Esophagus muscularis mucosa (tissue), 4 donors: ENCODE measurements at regions not wholly inside any gene's neighbourhood (a gene's known extent, or its start where the extent isn't known, plus 50 kb on each side); places are given as distances from the start of the nearest gene placed in this dataset.

ENCODE experiments used
- DNase-seq: peaks from one replicate; pipeline ENCODE4 v3.0.0-alpha.2; 2017; ENCODE audit errors: extremely low spot score
- H3K27ac ChIP-seq, 4 donors: fragments of 200-600 bp; sonication (generic); replicated peaks in 1 of 4; 1 replicate in 3 of 4; 2 replicates in 1 of 4; pipeline ENCODE4 v1.5.1; 2016 to 2019; ENCODE audit warnings: mild to moderate bottlenecking in 1 of 4
- H3K27me3 ChIP-seq, 4 donors: fragments of 200-600 bp; sonication (generic); one replicate each; pipeline versions ENCODE4 v1.5.1 to v1.6.0; 2016 to 2019
- H3K36me3 ChIP-seq, 4 donors: fragments of 200-600 bp; sonication (generic); one replicate each; pipeline ENCODE4 v1.5.1; 2016 to 2019
- H3K4me1 ChIP-seq, 4 donors: fragments of 200-600 bp; sonication (generic); one replicate each; pipeline ENCODE4 v1.5.1; 2016 to 2019
- H3K4me3 ChIP-seq, 4 donors: fragments of 200-600 bp; sonication (generic); 1 replicate in 2 of 4; 2 replicates in 2 of 4; pipeline ENCODE4 v1.5.1; 2016 to 2019; ENCODE audit warnings: mild to moderate bottlenecking in 4 of 4, moderate library complexity in 1 of 4
- H3K9me3 ChIP-seq, 4 donors: fragments of 200-600 bp; sonication (generic); 1 replicate in 3 of 4; 2 replicates in 1 of 4; pipeline ENCODE4 v1.5.1; 2016 to 2019
- CTCF ChIP-seq, 3 experiments: fragments of 200-600 bp in 2 of 3; fragments of 450-650 bp in 1 of 3; sonication (generic) in 2 of 3; IDR thresholded peaks; one replicate each; pipeline ENCODE4 v1.5.1; 2017 to 2019; ENCODE audit warnings: antibody characterized with exemption in 3 of 3, mild to moderate bottlenecking in 2 of 3, moderate library complexity in 1 of 3
- EP300 ChIP-seq: sonication (generic); formaldehyde crosslinking; IDR thresholded peaks from one replicate; pipeline ENCODE4 v1.6.1; 2017; ENCODE audit warnings: antibody characterized with exemption
- POLR2A ChIP-seq: fragments of 450-650 bp; IDR thresholded peaks from one replicate; pipeline ENCODE4 v1.6.1; 2017; ENCODE audit warnings: antibody characterized with exemption, moderate library complexity, mild to moderate bottlenecking, low read depth
- POLR2AphosphoS5 ChIP-seq, 2 donors: sonication (generic); formaldehyde crosslinking; IDR thresholded peaks; one replicate each; pipeline ENCODE4 v1.6.1; 2017; ENCODE audit warnings: antibody characterized with exemption in 2 of 2
- WGBS: methylation state at CpG from one replicate; pipeline ENCODE4 v1.1.5; 2018; 5-methylcytosine and 5-hydroxymethylcytosine counted together
- intact Hi-C: fragments of 100-400 bp; cut with DNase I; formaldehyde crosslinking; loops from one replicate; pipeline ENCODE4 v1.15.1; 2023

DNA sequence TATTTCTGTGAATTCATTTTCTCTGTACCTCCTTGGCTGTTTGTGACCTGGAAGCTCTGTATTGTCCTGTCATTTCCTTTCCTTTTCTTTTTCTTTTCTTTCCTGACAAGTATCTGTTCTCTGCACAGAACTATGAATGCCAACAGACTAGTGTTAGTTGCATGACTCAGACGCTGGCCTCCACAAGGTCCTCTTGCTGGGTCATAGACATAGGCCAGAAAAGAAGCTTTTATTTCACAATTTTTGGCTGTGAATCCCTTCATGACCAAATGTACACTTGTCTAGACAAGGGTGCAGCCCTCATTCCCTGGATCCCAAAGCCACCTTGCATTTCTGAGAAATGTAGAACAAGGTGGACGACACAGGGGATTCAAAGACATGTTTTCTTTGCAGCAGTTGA lies 104.1 kb upstream of the MTNR1B start:
- intact Hi-C loops = no loop called here
- H3K27ac ChIP-seq = no peak overlapping the region
- no peaks in the 10 kb centered on the region for H3K9me3 ChIP-seq
- no peak overlapping the region for H3K4me3 ChIP-seq
- TF ChIP-seq EP300 (no peak), POLR2AphosphoS5 (IDR thresholded peaks at IDR 0.05) (peak in 1 of 2 donors; percentile 24), CTCF (IDR thresholded peaks at IDR 0.05) (no peak), POLR2A (no peak)
- no peaks in the 10 kb centered on the region for H3K36me3 ChIP-seq
- WGBS = 48% methylated on average over 2 of the region's 2 CpGs
- no peak for DNase-seq
- H3K4me1 ChIP-seq = peaks cover 0 to 55% (median 49%) of the 10 kb centered on the region in 4 donors
- no peaks in the 10 kb centered on the region for H3K27me3 ChIP-seq

- no peak overlapping the region for H3K27ac ChIP-seq
- H3K4me3 ChIP-seq = no peak overlapping the region
- H3K36me3 ChIP-seq = no peaks in the 10 kb centered on the region
- H3K9me3 ChIP-seq = no peaks in the 10 kb centered on the region
- WGBS = 93% methylated on average over 10 of the region's 38 CpGs
- peaks cover 0 to 41% (median 37%) of the 10 kb centered on the region in 4 donors for H3K4me1 ChIP-seq
- DNase-seq = no peak
- no peaks in the 10 kb centered on the region for H3K27me3 ChIP-seq
- TF ChIP-seq POLR2AphosphoS5 (IDR thresholded peaks at IDR 0.05) = no peak
- no peak for TF ChIP-seq CTCF (IDR thresholded peaks at IDR 0.05)
- TF ChIP-seq POLR2A = no peak
- TF ChIP-seq EP300 = no peak
- intact Hi-C loops = no loop called here
These were observed 102.7 kb upstream of the MTNR1B start for GRCh38 chr11:92866679-92867282.

- no peaks in the 10 kb centered on the region for H3K9me3 ChIP-seq
- H3K36me3 ChIP-seq = no peaks in the 10 kb centered on the region
- no peak overlapping the region for H3K4me3 ChIP-seq
- 74% methylated on average over 9 of the region's 9 CpGs for WGBS
- no peak for DNase-seq
- H3K27me3 ChIP-seq = no peaks in the 10 kb centered on the region
- intact Hi-C loops = no loop called here
- TF ChIP-seq EP300 (no peak), POLR2AphosphoS5 (IDR thresholded peaks at IDR 0.05) (no peak), CTCF (IDR thresholded peaks at IDR 0.05) (no peak), POLR2A (no peak)
- H3K4me1 ChIP-seq = peaks cover 0 to 28% (median 25%) of the 10 kb centered on the region in 4 donors
- H3K27ac ChIP-seq = no peak overlapping the region
These were observed 101.4 kb upstream of the MTNR1B start for GRCh38 chr11:92867913-92868619.

- Histone ChIP-seq H3K4me1 (peaks cover 0 to 12% (median 9%) of the 10 kb centered on the region in 4 donors), H3K27ac (no peak overlapping the region), H3K27me3 (no peaks in the 10 kb centered on the region), H3K9me3 (no peaks in the 10 kb centered on the region), H3K36me3 (no peaks in the 10 kb centered on the region), H3K4me3 (no peak overlapping the region)
- DNase-seq = no peak
- intact Hi-C loops = no loop called here
- TF ChIP-seq POLR2AphosphoS5 (IDR thresholded peaks at IDR 0.05) (no peak), CTCF (IDR thresholded peaks at IDR 0.05) (no peak), POLR2A (no peak), EP300 (no peak)
- WGBS = 94% methylated on average over 1 of the region's 1 CpG
These were observed 99.7 kb upstream of the MTNR1B start for GRCh38 chr11:92869716-92870115.
